NCI-H774 (cell line): ENCODE measurements at regions not wholly inside any gene's neighbourhood (a gene's known extent, or its start where the extent isn't known, plus 50 kb on each side); places are given as distances from the start of the nearest gene placed in this dataset.

Experiments
- DNase-seq: peaks from one replicate; lab custom pipeline; 2025; lab: John Stamatoyannopoulos, UW

DNA sequence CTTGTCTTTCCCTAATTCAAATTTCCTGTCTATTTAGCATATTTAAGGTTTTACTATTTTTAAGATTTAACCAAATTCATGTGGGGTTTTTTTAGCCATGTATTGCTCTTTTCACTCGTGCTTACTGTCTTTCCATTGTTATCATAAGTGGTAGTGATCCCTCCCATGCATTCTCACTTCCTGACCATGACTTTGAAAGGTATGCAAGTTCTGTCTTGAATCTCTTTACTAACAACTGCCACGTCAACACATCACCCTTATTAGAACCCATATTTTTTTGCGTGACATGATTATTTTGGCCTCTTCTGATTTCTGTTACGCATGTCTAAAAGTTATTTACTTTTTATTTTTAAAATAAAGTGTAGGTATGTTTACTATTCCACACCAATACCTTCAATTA, 94.7 kb upstream of the CDH6 start:
- DNase-seq = no peak

DNA sequence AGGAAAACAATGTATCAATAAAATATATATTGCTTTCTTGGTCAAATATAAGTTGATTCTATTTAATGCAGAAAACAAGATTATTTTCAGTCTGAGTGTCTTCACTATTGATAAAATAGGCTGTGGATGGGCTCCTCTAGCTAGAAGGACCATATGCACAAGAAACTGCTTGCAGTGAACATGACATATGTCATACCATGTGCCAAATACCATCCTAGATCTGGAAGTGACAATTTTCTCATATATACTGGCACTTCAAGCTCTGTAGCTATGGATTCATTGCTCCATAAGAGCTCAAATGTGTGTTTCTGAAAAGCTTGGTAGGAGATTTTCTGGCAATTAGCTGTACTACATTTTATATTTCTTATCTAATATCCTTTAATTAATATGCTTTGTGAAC, 95.6 kb upstream of the CDH6 start:
- no peak for DNase-seq

DNA sequence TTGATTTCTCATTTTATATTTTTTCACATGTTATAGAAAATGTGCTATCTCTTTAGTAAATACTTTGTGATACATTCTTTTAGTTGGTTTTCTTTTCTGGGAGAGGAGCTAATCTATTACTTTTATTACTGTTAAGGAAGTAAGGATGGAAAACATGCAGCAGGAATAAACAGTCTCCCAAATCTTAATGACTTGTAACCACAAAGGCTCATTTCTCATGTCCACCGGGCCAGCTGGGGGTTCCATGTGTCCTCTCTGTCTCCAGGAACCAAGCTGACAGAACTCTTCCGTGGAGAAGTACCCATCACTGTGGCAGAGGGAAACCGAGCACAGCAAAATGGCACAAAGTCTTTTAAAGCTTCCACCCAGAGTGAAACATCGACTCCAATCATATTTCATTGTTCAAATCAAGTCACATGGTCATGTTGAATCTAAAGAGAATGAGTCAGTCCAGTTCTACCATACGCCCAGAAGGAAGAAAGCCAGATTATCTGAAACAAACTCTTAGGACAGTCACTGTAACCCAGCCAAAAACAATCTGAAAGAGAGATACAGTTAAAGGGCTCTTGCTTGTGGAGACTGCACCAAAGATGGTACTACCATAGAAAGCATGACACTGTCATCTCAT, 97.1 kb upstream of the CDH6 start:
- no peak for DNase-seq

DNA sequence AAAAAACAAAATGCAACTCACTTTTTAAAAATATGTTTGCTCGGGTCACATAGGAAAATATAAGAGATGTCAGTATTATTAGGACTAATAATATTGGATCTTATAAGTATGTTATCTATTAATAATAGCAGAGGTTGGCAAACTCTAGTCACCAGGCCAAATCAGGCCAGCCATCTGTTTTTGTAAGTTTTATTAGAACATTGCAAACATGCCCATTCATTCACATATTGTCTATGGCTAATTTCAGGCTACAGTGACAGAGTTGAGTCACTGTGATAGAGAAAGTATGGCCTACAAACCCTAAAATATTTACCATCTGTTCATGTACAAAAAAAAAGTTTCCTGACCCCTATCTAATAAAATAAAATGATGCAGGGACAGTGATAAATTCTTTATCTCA, 97.7 kb upstream of the CDH6 start:
- no peak for DNase-seq

DNA sequence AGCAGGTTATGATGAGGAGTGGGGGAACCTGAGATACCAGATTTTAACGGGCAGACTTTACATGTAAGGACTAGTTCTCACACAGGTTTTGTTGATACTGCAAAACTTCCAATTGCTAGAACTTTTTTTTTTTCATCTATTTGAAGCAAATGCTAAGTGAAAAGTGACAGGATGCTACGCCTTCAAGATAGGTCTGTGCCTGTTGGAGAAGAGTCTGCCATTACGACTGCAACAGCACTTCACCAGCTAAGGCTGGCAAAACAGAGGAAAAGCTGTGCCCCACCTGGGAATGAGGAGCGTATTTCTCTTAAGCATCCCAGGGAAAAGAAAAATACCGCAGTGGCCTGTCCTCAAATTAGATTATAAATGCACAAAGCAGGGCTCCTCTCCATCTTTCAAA, 102.0 kb upstream of the CDH6 start:
- DNase-seq = no peak

DNA sequence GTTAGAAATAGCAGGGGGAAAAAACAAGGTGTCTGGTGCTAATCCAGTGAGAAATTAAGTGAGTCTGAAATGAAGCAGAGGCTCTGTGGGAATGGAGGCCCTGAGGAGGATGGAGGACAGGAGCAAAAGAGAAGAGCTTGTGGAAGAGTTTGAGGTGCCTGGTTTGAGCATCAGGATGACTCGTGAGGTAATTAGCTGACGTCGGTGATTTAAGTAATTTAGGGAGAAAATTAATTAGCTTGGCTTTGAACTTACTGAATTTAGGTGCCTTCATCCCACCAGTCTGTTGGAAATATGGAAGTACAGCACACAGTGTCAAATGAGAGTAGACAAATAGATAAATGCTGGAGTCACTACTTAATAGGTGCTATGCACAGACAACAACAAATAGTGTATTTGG, 103.0 kb upstream of the CDH6 start:
- DNase-seq = no peak

DNA sequence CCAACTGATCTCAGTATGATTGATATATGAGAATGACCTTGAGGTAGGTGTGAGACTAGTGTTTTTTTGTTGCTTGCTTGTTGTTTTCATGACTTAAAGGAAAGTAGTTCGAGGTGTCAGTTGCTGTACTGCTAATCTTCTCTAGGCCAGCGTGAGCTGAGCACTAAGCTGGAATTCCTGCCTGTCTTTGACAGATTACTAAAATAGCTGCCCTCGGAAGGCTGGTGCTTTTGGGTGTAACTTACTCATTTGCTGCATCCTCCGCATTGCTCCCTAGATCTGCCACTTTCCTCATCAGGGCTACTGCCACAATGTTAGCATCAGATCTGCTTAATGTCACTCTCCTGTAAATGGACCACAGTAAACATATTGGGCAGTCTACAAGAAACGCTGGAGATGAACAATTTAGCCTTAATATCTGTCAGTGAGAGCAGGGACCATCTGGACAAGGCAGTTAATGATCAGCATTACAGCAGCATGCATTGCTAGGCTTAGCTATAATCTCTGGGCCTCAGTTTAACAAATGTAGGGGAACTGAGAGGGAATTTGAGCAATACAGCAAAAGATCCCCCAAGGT, 106.6 kb upstream of the CDH6 start:
- DNase-seq = no peak

DNA sequence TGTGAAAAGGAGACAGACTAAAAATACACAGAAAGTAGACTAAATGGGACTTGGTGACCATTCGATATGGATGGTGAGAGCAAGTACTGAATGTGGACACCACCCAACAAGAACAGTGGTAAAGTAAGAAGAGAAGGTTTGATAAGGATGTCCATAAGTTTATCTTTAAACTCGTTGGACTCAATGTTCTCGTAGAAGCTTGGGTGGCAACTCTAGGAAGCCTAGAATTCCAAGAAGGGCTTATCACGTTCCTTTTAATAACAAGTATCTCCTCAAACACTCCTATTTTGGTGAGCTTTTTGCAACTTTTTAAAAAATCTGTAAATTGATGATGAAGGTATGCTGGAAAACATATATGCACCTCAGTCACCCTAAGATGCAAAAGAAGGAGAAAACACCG, 108.6 kb upstream of the CDH6 start:
- DNase-seq = no peak

DNA sequence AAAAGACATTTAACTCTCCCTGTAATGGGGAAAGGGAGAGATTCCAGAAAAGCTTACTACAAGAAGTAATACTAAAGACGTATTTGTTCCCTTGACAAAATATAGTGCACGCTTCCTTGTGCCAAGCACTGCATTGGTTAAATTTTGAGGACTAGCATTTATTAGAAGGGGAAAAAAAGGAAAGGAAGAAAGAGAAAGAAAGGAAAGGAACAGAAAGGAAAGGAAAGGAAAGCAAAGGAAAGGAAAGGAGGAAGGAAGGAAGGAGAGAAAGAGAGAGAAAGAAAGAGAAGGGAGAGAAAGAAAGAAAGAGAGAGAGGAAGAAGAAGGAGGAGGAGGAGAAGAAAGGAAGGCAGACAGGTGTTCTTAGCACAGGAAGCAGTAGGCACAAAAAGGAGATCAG, 110.1 kb upstream of the CDH6 start:
- DNase-seq = no peak

DNA sequence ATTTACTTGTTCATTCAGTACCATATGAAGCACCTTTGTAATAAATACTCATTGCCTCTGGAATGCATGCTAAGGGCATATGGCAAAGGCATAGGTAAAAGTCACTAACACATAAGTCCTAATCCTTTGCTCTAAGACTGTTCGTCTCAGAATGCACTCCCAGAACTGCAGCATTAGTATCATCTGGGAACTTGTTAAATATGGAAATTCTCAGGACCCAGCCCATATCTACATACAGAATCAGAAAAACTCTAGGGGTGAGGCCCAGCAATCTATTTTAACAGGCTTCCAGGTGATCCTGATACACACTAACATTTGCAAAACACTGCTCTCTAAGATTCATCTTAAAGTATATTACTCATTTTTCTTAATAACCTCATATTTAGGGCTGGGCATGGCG, 113.8 kb upstream of the CDH6 start:
- DNase-seq = no peak

DNA sequence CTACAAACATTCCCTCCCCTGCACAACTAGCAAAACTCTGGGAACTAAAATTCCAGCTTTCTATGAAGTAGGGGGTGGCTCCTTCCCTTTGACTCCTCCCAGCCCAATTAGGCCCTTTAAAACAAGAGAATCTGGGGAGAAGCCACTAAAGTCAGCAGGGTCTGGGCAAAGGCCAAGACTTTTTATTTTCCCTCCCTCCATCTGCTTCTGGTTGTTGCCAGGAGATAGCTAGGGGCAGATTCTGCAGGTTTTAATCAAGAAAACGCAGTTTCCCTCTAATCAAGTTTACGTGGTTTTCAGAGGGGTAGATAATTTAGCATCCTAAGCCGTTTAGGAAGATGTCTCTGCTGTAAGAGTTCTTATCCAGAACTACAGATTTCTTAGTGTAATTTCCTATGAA, 114.5 kb upstream of the CDH6 start:
- DNase-seq = no peak

DNA sequence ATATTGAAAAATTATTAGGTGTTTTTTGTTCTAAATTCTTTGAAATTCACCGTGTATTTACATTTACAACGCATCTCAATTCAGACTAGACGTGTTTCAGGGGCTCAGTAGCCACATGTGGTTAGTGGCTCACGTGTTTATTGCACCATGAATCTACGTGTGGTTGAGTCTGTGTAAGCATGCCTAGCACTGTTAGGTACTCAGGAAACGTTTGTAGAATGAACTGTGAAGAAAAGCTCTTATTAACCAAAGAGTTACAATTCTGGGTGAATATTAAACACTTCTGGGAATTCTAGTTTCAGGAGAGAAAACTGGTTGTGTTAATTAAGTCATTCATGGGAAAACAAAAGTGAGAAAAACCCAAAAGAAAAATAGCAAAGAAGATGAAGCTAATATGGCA, 117.5 kb upstream of the CDH6 start:
- DNase-seq = no peak

DNA sequence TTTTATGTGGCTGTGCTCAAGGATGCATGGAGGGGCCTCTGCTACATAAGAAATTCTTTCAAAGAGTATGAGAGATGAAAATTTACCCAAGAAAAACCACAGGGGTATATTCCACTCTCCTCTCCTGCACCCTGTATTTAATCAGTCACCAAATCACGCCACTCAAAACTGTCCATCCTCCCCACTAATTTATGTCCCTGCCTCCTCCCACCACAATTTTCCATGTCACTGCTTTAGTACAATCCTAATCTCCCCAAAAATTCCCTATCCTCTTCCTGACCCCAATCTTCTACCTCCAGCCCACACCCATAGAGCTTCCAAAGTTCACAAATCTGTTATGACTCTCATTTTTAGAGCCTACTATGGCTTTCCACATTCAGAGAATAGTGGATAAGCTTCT, 125.2 kb upstream of the CDH6 start:
- no peak for DNase-seq

DNA sequence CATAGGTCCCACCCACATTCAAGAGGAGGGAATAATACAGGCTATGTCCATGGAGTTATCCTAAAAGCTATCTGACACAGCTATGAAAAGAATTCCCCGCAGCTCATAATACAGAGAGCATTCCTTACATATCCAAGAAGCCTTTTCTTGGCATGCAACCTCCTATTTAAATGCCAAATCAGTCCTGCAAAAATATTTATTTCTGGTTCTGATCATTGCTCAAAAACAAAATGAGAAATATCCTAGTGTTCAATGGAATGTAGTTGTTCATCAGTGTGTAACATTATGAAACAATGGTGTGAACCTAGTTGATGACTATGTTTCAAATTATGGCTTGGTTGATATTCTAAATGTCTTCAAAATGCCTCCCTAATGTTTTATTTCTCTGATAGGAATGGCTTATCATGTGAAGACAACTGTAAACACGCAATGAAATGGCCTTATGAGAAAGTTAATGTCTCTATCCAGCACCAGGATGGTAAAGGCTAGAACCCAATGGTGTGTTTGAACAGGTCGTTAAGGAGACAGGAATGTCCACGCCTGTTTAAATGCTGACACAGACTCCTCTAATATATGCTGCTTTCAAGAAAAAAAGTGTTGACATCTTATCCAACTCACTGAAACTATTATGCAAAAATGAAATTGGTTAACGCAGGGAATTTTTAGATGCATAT, 126.7 kb upstream of the CDH6 start:
- DNase-seq = no peak

DNA sequence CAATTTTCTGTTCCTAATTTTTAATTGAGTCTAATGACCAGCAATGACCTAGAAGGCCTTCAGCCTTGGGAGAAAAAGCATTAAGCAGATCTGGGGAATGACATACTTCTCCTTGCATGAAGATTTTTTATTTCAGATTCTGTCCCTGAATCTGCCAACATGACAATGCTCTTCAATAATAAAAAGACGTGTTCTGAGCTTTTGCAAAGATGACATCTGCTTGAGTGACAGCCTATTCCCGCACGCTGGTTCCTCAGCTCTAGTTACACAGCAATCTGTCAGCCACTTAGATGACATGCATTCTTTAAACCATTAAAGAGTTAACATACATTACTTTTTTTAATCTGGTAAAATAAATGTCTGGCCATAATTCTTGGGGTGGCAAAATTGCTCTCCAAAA, 129.3 kb upstream of the CDH6 start:
- no peak for DNase-seq

DNA sequence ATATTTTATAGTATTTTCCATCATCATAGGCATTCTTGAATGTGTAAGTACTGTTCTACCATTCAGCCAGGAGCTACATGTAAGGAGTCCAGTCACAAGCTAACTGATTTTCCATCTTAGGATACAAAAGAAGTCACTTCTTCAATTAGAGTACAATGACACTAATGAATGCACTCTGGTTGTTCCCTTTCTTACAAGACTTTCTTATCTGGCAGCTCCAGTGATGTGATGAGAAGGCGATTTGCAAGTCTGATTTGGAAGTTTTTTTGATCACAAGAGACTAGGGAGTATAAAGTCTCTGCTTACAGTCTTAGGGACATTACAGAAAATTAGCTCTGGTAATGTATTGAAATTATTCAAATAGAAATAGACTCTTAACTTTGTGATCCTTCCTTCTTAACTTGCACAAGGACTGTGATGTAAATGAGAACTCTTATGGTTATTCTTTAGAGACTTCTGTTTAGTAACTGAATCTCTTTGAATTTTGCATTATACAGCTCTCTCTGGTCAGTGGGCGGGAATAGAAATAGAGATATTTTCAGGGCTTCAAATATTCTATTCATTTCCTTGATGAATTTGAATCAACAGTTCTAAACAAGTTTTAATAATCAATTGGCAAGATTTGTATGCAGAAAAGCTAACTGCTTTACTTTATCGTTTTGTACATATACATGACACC, 130.4 kb upstream of the CDH6 start:
- no peak for DNase-seq

DNA sequence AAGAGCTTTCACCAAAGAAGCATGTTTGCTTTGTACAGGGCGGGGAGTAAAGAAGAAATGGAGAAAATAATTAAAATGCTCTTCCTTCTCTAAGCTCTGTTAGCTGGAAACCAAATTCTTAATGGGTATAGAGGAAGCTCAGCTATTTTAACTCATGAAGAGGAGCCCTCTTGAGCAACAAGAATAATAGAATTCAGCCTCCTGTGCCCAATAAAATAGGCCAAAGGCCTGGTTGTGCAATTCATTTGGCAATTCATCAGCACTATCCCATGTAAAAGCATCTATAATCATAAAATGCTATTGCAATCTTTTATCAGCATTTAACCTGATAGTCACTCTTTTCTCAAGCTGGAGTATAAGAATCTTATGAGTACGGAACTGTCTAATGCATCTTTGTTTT, 133.6 kb upstream of the CDH6 start:
- DNase-seq = no peak

DNA sequence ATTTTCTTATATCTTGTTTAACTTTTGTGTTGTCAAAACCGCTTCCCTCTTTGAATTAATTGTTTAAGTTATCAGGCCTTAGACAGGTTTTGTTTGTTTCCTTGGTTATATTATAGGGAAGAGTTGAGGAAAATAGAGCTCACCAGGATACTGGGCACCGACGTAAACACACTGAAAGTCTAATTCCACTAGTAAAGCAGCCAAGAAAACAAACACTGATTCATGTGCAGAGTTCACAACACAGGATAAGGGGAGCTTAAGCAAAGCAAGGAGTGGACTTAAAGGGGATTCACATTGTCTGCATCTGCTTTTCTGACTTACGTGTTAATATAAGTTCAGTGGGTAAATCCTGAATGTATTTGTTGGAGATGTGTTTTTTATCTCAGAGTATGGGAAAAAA, 139.0 kb upstream of the CDH6 start:
- no peak for DNase-seq

DNA sequence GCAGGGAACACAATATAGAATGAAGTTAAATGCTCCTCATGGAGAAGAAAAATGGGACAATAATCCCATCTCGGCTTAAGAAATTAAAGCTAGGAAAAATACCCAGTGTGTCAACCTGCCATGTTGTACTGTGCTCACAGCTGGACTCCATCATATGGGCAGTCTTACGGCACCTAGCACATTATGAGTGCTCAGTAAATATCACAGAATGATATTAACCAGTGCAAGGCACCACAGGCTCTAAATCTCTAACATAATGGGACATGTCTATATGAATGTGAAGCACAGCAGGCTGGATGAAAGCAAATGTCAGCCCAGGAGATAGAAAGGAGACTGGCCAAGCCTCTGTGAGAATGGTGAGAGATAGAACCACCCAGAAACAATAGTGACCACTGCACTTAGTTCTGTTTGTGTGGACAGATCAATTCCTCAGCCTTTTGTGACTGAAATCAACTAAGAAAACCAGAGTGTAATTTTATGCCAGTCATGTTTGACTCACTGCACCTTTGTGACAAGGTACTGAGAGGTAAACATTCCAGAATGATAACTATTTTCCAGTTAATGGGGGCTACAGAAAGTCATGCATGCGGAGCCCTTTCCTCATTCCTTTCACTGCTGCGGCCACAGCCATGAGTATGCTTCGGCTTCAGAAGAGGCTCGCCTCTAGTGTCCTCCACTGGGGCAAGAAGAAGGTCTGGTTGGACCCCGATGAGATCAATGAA, 140.4 kb upstream of the CDH6 start:
- DNase-seq = no peak

DNA sequence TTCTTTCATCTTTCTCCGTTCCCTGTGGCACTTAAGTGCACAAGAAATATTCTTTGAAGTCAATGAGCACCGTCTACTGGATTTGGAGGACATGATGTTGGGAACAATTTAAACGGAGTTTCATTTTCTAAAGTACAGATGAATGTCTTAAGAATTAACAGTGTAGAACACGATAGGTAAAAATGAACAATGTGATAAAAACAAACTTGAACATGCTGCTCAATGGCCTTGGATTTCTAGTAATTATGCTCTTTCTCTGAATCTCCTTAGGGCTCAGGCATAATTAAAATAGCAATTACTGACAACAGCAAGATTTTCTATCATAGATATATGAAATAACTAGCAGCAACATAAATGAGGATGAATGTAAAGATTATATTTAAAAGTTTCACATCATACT, 142.2 kb upstream of the CDH6 start:
- no peak for DNase-seq

DNA sequence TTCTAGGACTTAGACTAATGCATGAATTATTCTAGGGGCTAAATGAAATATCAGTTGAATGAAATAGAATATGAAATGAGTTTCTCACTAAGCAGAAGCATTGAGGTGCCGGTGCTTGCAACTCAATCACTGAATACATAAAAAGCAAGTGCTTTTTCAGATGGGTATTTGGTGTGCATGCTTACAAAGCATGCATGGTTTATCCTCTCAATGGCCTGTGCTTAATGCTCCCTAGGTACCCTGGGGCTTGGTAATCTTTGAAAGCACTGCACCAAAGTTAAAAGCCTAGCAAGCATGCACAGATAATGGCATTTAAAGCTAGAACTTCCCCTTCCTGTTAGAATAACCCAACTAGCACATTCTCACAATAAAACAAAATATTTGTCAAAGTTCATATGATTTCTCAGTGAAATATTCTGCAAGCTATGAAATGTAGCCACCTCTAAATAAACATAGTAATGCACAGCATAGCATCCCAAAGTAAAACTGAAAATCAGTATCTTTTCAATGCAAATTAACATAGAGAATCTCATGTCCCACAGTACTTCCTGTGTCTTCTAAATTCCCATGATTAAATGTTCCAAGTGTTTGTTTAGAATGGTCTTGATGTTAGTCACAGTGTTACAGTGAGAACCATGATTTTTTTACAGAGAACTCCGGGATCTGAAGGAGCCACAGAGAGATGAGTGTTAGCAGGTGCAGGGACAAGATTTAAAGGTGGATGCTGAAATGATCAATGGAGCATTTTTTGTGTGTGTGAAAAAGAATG, 143.4 kb upstream of the CDH6 start:
- no peak for DNase-seq

DNA sequence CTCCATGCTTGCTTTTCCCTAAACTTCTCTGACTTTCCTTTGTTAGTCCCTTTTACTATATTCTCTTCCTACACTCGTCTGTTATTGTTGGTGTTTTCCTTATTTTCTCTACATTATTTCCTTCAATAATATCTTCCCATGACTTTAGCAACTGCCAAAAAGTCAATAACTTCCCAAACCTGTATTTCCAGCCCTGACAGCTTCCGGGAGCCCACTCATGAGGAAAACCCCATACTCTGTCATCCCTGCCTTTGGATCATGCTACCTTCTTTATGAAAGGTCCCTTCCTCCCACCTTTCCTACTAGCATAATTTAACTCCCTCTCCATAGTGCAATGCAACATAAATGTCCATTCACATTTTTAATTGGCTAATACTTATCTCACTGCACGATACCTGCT, 144.0 kb upstream of the CDH6 start:
- DNase-seq = no peak
